SHP77 treated with DMSO at 0.1 percent for 48 hours (cell line): ENCODE measurements at regions not wholly inside any gene's neighbourhood (a gene's known extent, or its start where the extent isn't known, plus 50 kb on each side); places are given as distances from the start of the nearest gene placed in this dataset.
"Not testable (repeated sequence)": the region's sequence is repeated elsewhere in the genome, so short reads cannot be mapped to it uniquely, and the experiment has no call there.

Experiments used
- DNase-seq: peaks from one replicate; lab custom pipeline; 2025; lab: John Stamatoyannopoulos, UW

GRCh38 chr4:148955564-148956297 is 513.5 kb upstream of the NR3C2 start:
- DNase-seq, result no peak

GRCh38 chr4:148954011-148954749 is 512.0 kb upstream of the NR3C2 start:
- DNase-seq, result no peak

GRCh38 chr4:148951346-148951745 is 509.1 kb upstream of the NR3C2 start:
- no peak for DNase-seq

- DNase-seq, result no peak
Observed at GRCh38 chr4:148946271-148946670, 504.1 kb upstream of the NR3C2 start.

GRCh38 chr4:148944839-148945219 is 502.6 kb upstream of the NR3C2 start:
- DNase-seq, result no peak

GRCh38 chr4:148944136-148944838 is 502.1 kb upstream of the NR3C2 start:
- DNase-seq, result no peak

GRCh38 chr4:148934926-148935578 is 492.8 kb upstream of the NR3C2 start:
- no peak for DNase-seq

GRCh38 chr4:148926276-148927260 is 484.4 kb upstream of the NR3C2 start:
- DNase-seq, result no peak

GRCh38 chr4:148923881-148924280 is 481.7 kb upstream of the NR3C2 start:
- no peak for DNase-seq

- no peak for DNase-seq
Observed at GRCh38 chr4:148922497-148922896, 480.3 kb upstream of the NR3C2 start.

- DNase-seq, result no peak
Observed at GRCh38 chr4:148914734-148915133, 472.5 kb upstream of the NR3C2 start.

- DNase-seq, result no peak
Observed at GRCh38 chr4:148914301-148914700, 472.1 kb upstream of the NR3C2 start.

- no peak for DNase-seq
Observed at GRCh38 chr4:148903388-148903787, 461.2 kb upstream of the NR3C2 start.

GRCh38 chr4:148901075-148901705 is 459.0 kb upstream of the NR3C2 start:
- DNase-seq, result no peak

- DNase-seq, result not testable (repeated sequence)
Observed at GRCh38 chr4:148898139-148898538, 455.9 kb upstream of the NR3C2 start.

GRCh38 chr4:148893095-148893494 is 450.9 kb upstream of the NR3C2 start:
- DNase-seq, result no peak

- DNase-seq, result no peak
Observed at GRCh38 chr4:148883891-148884290, 441.7 kb upstream of the NR3C2 start.

- DNase-seq, result no peak
Observed at GRCh38 chr4:148883435-148883834, 441.2 kb upstream of the NR3C2 start.

- DNase-seq, result no peak
Observed at GRCh38 chr4:148881860-148882643, 439.8 kb upstream of the NR3C2 start.

GRCh38 chr4:148874331-148874730 is 432.1 kb upstream of the NR3C2 start:
- no peak for DNase-seq
